ENCODE measurements at regions not wholly inside any gene's neighbourhood (a gene's known extent, or its start where the extent isn't known, plus 50 kb on each side); places are given as distances from the start of the nearest gene placed in this dataset.

GRCh38 chr15:95350908-95351307 is 979.6 kb upstream of the NR2F2 start:
- ATAC-seq: no peak
- no peak overlapping the region for H3K27ac ChIP-seq
- DNase-seq: no peak
- H3K9me3 ChIP-seq: no peaks in the 10 kb centered on the region
- H3K4me1 ChIP-seq: no peaks in the 10 kb centered on the region
- H3K36me3 ChIP-seq: no peaks in the 10 kb centered on the region
- no peak overlapping the region for H3K4me3 ChIP-seq
- no peak for TF ChIP-seq CTCF (IDR thresholded peaks at IDR 0.05)
- no peaks in the 10 kb centered on the region for H3K27me3 ChIP-seq
- intact Hi-C loops (cut with DNase I): no loop called here

GRCh38 chr15:95352631-95353187 is 977.8 kb upstream of the NR2F2 start:
- no peak overlapping the region for H3K27ac ChIP-seq
- ATAC-seq: no peak
- DNase-seq: no peak
- no peaks in the 10 kb centered on the region for H3K4me1 ChIP-seq
- no peaks in the 10 kb centered on the region for H3K9me3 ChIP-seq
- no peaks in the 10 kb centered on the region for H3K36me3 ChIP-seq
- TF ChIP-seq CTCF (IDR thresholded peaks at IDR 0.05): no peak
- intact Hi-C loops (cut with DNase I): no loop called here
- no peak overlapping the region for H3K4me3 ChIP-seq
- no peaks in the 10 kb centered on the region for H3K27me3 ChIP-seq

GRCh38 chr15:95353512-95353911 is 977.0 kb upstream of the NR2F2 start:
- DNase-seq: no peak

GRCh38 chr15:95359966-95360365 is 970.5 kb upstream of the NR2F2 start:
- Histone ChIP-seq H3K27ac (no peak overlapping the region), H3K9me3 (peaks cover 0 to 17% of the 10 kb centered on the region in 2 donors), H3K4me1 (no peaks in the 10 kb centered on the region), H3K4me3 (no peak overlapping the region), H3K27me3 (no peaks in the 10 kb centered on the region), H3K36me3 (no peaks in the 10 kb centered on the region)
- no peak for DNase-seq
- TF ChIP-seq CTCF (IDR thresholded peaks at IDR 0.05): no peak
- intact Hi-C loops (cut with DNase I): no loop called here
- no peak for ATAC-seq

More at GRCh38 chr15:95353512-95353911, 977.0 kb upstream of the NR2F2 start:
- H3K27me3 ChIP-seq: no peaks in the 10 kb centered on the region
- H3K9me3 ChIP-seq: no peaks in the 10 kb centered on the region
- no peaks in the 10 kb centered on the region for H3K36me3 ChIP-seq
- H3K4me3 ChIP-seq: no peak overlapping the region
- no peaks in the 10 kb centered on the region for H3K4me1 ChIP-seq
- TF ChIP-seq CTCF (IDR thresholded peaks at IDR 0.05): no peak
- intact Hi-C loops (cut with DNase I): no loop called here
- no peak for ATAC-seq
- H3K27ac ChIP-seq: no peak overlapping the region

GRCh38 chr15:95362306-95362705 is 968.2 kb upstream of the NR2F2 start:
- no peaks in the 10 kb centered on the region for H3K4me1 ChIP-seq
- TF ChIP-seq CTCF (IDR thresholded peaks at IDR 0.05): no peak
- H3K4me3 ChIP-seq: no peak overlapping the region
- peaks cover 0 to 17% of the 10 kb centered on the region in 2 donors for H3K9me3 ChIP-seq
- intact Hi-C loops (cut with DNase I): no loop called here
- DNase-seq: no peak
- no peak overlapping the region for H3K27ac ChIP-seq
- no peak for ATAC-seq
- no peaks in the 10 kb centered on the region for H3K36me3 ChIP-seq
- H3K27me3 ChIP-seq: no peaks in the 10 kb centered on the region
